DMS153 treated with DMSO at 0.1 percent for 48 hours (cell line): ENCODE measurements at regions not wholly inside any gene's neighbourhood (a gene's known extent, or its start where the extent isn't known, plus 50 kb on each side); places are given as distances from the start of the nearest gene placed in this dataset.

Experiments
- DNase-seq: peaks from one replicate; lab custom pipeline; 2025; ENCODE audit not compliant: unreplicated experiment; lab: John Stamatoyannopoulos, UW

- DNase-seq, result peak; percentile 82
Observed at GRCh38 chr12:4857472-4858291, 52.0 kb upstream of the KCNA1 start.

DNA sequence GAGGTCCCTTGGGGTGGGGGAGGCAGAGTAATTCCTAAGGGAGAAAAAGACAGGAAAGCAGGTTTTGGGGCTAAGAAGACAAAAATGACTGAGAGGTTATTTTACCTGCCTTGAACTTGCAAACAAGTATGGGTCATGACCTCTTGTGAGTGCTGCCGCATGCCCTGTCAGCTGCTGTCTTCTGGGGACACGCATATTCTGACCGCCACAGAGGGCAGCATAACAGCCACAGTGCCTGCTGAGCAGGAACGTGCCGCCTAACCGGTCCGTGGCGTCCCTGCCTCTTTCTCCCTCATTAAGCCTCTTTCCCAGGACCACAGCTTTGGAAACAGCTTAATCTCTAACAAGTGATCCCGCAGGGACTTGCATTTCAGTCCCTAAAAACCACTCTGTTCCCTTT is 51.3 kb upstream of the KCNA1 start:
- DNase-seq, result no peak

- no peak for DNase-seq
Observed at GRCh38 chr12:4859478-4860210, 50.1 kb upstream of the KCNA1 start.
